ENCODE measurements at regions not wholly inside any gene's neighbourhood (a gene's known extent, or its start where the extent isn't known, plus 50 kb on each side); places are given as distances from the start of the nearest gene placed in this dataset.

DNA sequence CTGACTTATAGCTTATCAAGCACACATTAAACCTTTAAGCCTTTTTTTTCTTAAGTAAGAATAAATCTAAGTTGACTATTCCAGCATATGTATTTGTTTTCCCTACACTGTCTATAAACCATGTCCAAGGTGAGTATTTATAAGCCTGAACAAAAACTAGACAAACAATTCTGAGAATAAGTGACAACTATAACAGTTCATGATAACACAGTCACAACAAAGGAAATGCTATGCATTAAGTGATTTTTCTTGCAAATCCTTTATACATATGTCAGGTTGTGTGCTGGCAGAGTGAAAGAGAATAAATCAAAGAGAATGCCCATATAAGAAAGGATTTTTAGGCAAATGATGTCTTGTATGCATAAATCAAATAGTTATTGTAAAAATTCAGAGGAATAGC is 408.8 kb upstream of the KIF2A start:
- Histone ChIP-seq H3K4me1 (no peaks in the 10 kb centered on the region), H3K27me3 (no peaks in the 10 kb centered on the region), H3K4me3 (no peak overlapping the region), H3K9me3 (peaks cover 0 to 5% (median 0%) of the 10 kb centered on the region in 4 donors), H3K27ac (no peak overlapping the region), H3K36me3 (no peaks in the 10 kb centered on the region)
- TF ChIP-seq POLR2A (IDR thresholded peaks at IDR 0.05), result no peak
- TF ChIP-seq, protein P1, sequence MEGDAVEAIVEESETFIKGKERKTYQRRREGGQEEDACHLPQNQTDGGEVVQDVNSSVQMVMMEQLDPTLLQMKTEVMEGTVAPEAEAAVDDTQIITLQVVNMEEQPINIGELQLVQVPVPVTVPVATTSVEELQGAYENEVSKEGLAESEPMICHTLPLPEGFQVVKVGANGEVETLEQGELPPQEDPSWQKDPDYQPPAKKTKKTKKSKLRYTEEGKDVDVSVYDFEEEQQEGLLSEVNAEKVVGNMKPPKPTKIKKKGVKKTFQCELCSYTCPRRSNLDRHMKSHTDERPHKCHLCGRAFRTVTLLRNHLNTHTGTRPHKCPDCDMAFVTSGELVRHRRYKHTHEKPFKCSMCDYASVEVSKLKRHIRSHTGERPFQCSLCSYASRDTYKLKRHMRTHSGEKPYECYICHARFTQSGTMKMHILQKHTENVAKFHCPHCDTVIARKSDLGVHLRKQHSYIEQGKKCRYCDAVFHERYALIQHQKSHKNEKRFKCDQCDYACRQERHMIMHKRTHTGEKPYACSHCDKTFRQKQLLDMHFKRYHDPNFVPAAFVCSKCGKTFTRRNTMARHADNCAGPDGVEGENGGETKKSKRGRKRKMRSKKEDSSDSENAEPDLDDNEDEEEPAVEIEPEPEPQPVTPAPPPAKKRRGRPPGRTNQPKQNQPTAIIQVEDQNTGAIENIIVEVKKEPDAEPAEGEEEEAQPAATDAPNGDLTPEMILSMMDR (IDR thresholded peaks at IDR 0.05), result no peak
- no peak for DNase-seq

DNA sequence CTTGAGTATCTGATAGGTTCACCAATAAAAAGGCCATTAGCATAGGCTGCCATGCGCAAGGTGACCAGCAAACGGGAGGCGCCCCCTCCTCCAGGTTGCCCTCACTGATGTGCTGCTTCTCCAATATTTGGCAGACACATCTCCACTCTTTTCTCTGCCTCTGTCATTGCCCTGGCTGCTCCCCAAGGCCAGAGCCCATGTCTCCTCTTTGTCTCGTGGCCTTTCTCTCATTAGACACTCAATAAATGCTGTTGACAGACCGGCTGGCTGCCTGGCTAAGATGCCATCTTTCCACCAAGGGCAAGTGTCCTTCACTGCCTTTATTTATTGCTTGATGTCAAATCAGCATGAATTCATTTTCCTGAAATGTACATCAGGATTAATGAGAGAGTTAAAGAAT is 404.0 kb upstream of the KIF2A start:
- Histone ChIP-seq H3K27me3 (no peaks in the 10 kb centered on the region), H3K9me3 (no peaks in the 10 kb centered on the region), H3K4me3 (no peak overlapping the region), H3K4me1 (no peaks in the 10 kb centered on the region), H3K36me3 (no peaks in the 10 kb centered on the region), H3K27ac (no peak overlapping the region)
- no peak for DNase-seq
- TF ChIP-seq, protein P1 (IDR thresholded peaks at IDR 0.05), result no peak
- TF ChIP-seq POLR2A (IDR thresholded peaks at IDR 0.05), result no peak

DNA sequence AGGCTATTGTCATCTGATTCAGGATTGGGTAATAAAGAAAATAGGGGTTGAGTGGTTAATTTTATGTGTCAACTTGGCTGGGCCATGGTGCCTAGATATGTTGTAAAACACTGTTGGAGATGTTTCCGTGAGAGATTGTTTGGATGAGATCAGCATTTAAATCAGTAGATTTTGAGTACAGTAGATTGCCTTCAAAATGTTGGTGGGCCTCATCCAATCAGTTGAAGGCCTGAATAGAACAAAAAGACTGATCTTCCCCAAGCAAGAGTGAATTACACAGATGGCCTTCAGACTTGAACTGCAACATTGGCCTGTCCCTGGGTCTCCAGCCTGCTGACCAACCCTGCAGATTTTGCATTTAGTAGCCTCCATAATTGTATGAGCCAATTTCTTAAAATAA is 401.3 kb upstream of the KIF2A start:
- no peaks in the 10 kb centered on the region for H3K4me1 ChIP-seq
- TF ChIP-seq, protein P1 (IDR thresholded peaks at IDR 0.05), result no peak
- DNase-seq, result no peak
- H3K4me3 ChIP-seq, result no peak overlapping the region
- H3K27me3 ChIP-seq, result no peaks in the 10 kb centered on the region
- H3K9me3 ChIP-seq, result no peaks in the 10 kb centered on the region
- no peaks in the 10 kb centered on the region for H3K36me3 ChIP-seq
- H3K27ac ChIP-seq, result no peak overlapping the region

DNA sequence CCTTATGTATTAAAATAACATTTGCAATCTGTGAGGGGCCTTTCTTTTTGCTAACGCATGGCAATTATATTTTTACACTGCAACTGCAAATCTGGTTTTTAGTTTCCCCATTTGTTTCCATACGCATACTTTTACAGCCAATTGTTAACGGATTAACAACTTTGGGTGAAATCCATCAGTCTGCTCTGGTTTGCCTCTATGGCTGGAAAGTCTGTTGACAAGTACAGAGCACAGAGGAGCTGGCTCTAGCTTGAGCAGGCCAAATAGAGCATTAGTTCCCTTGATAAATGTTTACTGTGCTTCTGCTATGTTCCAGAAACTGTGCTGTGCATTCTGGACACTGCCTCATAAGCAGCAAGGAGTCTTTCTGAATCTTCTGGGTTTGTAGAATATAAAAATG is 400.4 kb upstream of the KIF2A start:
- DNase-seq, result no peak
- TF ChIP-seq POLR2A (IDR thresholded peaks at IDR 0.05), result no peak
- TF ChIP-seq, protein P1 (IDR thresholded peaks at IDR 0.05), result no peak
- no peaks in the 10 kb centered on the region for H3K27me3 ChIP-seq
- H3K27ac ChIP-seq, result no peak overlapping the region
- no peaks in the 10 kb centered on the region for H3K4me1 ChIP-seq
- no peaks in the 10 kb centered on the region for H3K9me3 ChIP-seq
- no peaks in the 10 kb centered on the region for H3K36me3 ChIP-seq
- H3K4me3 ChIP-seq, result no peak overlapping the region

DNA sequence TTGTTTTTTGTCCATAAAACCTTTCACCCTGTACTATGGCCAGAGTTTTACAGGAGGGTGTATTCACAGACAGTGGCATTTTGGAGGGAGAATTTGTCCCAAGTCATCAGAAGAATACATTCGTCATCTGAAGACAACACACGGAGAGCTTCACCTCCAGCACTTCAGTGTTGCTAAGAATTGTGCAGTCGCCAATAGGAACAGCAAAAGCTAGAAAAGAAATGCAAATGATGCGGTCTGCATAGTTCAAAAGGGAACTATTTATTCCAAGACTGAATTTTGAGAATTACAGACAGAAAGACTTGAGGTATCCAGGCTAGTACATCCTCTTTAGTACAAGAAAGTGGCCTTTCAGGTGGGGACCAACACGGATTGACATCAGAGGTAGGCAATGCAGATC is 399.2 kb upstream of the KIF2A start:
- TF ChIP-seq, protein P1 (IDR thresholded peaks at IDR 0.05), result no peak
- TF ChIP-seq POLR2A (IDR thresholded peaks at IDR 0.05), result no peak
- no peaks in the 10 kb centered on the region for H3K36me3 ChIP-seq
- DNase-seq, result no peak
- no peak overlapping the region for H3K27ac ChIP-seq
- no peaks in the 10 kb centered on the region for H3K9me3 ChIP-seq
- no peaks in the 10 kb centered on the region for H3K4me1 ChIP-seq
- no peak overlapping the region for H3K4me3 ChIP-seq
- H3K27me3 ChIP-seq, result no peaks in the 10 kb centered on the region

DNA sequence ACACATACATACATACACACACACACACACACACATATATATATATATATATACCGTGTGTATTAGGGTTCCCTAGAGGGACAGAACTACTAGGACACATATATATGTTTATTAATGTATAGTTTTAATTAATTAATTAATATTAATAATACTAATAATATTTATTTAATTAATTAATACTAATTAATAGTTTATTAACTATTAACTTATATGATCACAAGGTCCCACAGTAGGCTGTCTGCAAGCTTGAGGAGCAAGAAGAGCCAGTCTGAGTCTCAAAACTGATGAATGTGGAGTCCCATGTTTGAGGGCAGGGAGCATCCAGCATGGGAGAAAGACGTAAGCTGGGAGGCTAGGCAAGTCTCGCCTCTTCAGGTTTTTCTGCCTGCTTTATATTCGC is 398.0 kb upstream of the KIF2A start:
- no peaks in the 10 kb centered on the region for H3K27me3 ChIP-seq
- TF ChIP-seq, protein P1 (IDR thresholded peaks at IDR 0.05), result no peak
- TF ChIP-seq POLR2A (IDR thresholded peaks at IDR 0.05), result no peak

More for the DNA sequence above, 398.0 kb upstream of the KIF2A start:
- DNase-seq, result no peak
- Histone ChIP-seq H3K27ac (no peak overlapping the region), H3K4me3 (no peak overlapping the region), H3K36me3 (no peaks in the 10 kb centered on the region), H3K4me1 (no peaks in the 10 kb centered on the region), H3K9me3 (no peaks in the 10 kb centered on the region)
